GM12873 (cell line): ENCODE measurements at regions not wholly inside any gene's neighbourhood (a gene's known extent, or its start where the extent isn't known, plus 50 kb on each side); places are given as distances from the start of the nearest gene placed in this dataset.

Source experiments
- TF ChIP-seq, protein P1 (sequence below): IDR thresholded peaks from 2 replicates; pipeline ENCODE4 v1.5.1; 2012; ENCODE audit warnings: low read depth, mild to moderate bottlenecking, moderate library complexity, low read length, control low read depth; ENCODE audit not compliant: insufficient read depth; ENCODE audit errors: missing control alignments

DNA sequence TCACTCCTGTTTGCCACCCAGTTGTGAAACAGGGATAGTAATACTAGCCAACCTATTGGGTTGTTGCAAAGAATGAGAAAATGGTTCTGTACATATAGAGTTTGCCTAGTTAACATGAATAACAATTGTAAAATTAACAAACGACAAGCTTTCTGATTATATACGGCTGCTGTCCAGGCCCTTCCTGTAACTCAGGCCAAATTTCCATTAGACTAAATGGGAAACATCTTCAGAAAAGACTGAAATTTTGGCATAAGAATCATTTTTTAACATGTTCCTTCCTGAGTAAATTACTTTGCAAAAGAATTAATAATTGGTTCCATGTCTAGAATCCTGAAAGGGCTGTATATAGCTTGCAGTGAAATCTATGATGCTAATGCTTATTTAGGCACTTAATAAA is 117.7 kb upstream of the SATB2 start:
- TF ChIP-seq, protein P1, sequence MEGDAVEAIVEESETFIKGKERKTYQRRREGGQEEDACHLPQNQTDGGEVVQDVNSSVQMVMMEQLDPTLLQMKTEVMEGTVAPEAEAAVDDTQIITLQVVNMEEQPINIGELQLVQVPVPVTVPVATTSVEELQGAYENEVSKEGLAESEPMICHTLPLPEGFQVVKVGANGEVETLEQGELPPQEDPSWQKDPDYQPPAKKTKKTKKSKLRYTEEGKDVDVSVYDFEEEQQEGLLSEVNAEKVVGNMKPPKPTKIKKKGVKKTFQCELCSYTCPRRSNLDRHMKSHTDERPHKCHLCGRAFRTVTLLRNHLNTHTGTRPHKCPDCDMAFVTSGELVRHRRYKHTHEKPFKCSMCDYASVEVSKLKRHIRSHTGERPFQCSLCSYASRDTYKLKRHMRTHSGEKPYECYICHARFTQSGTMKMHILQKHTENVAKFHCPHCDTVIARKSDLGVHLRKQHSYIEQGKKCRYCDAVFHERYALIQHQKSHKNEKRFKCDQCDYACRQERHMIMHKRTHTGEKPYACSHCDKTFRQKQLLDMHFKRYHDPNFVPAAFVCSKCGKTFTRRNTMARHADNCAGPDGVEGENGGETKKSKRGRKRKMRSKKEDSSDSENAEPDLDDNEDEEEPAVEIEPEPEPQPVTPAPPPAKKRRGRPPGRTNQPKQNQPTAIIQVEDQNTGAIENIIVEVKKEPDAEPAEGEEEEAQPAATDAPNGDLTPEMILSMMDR: no peak

DNA sequence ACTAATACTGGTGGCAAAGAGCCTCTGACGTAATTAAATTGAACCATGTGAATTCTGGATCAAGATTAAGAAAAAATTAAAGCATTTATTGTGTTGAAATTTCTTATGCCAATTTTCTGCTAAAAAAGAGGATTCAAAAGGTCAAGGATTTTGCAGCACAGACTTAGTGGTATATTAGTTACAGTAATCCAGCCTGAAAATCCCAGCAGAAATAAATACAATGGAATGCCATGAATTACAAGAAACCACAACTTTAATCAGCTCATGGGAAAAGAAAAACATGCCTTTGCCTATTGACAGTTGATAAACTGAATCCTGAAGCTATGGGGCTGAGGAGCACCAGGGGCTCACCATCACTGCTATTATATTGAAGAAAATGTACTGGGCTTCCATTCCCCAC is 114.8 kb upstream of the SATB2 start:
- TF ChIP-seq, protein P1: no peak

DNA sequence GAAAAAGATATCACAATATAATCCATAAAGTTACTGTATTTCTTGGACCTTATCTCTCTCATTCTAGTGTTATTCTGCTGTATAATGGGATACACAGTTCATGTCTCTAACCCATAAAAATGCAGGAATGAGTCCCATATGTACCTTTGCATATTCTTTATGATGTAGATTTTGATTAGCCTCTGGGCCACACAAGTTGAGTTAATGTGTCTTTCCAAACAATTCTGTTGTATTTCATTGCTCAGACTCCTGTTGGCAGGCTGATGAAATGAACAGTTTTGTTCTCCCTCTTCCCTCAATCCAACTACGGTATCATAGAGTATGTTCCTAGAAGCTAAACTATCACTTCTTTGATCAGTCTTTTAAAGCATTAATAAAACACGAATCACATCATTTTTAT is 113.2 kb upstream of the SATB2 start:
- TF ChIP-seq, protein P1: no peak

DNA sequence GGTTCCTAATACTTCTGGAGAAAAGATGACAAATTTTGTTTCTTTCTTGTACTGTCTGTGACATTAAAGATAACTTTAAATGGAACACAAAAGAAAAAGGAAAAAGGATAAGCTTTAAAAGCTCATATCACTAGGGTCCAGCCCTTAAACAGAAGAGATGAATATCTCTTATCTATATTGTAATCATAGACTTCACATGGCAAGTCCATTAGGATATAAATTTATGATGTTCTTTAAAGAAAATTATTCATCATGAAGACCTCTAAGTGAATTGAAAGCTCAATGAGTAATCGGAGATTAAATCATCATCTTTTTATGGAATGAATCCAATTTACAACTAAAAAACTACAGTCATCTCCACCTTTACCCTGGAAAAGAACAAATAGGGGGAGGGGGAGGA is 111.6 kb upstream of the SATB2 start:
- TF ChIP-seq, protein P1: no peak

DNA sequence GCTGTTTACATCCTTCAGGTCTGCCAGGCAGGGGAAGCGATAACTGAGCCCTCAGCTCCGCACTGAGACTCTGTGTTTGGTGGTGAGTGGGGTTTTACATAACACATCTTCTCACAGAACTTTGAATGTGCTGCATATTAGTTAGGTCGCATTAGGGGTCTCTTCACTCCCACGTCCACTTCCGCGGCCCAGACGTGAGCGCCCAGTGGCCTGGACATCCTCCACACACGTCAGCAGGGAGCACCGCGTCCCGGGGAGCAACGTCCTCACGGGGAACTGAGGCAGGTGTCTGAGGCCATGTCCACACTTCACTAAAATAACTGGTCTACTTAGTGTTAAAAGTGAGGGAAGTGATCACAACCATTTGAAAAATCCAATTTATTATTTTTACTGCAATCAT is 100.4 kb upstream of the SATB2 start:
- TF ChIP-seq, protein P1: no peak

DNA sequence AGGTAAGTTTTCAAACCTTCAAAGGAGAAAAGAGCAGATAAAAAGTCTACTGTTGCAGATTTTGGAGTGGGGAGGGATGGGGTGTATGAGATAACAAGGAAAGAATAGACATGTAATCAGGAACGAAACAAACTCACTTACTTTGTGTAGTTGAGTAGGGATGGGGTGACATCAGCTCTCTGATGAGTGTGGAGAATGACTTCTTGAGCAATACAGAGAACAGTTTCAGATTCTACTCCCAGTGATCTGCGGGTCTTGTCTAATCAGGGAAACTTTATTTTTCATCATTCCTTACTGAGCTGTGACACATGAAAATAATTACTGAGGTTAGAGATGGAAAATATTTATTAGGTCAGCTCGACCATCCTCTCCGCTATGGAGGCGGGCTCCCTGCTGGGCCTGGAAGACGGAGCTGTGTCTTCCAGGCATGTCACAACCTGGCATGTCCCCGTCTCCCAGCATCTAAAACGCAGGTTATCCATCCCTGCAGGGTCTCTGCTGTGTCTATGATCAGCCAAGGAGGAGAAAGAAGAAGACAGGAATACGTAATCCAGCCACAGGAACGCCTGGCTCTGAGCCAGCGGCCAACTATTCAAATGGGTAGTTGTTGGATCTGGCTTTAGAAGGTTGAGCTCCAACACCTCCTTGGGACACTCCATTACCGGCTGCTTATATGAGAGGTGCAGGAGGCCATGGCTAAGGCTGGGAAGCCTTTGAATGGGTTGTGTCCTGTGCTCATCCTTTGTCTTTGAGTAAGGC is 99.0 kb upstream of the SATB2 start:
- TF ChIP-seq, protein P1: no peak

DNA sequence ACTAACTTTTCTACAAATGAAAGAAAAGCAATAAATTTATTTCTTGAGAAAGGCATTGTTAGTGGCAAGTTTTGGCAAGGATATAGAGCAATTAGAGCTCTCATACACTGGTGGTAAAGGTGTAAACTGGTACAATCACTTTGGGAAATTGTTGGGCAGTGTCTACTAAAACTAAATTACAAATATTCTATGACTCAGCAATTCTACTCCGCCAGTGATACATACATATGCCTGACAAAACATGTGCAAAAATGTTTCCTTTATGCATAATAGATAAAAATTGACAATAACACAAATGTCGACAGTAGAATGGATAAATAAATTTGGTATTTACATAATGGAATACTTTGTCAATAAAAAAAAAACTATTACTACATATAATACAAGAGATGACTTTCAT is 96.3 kb upstream of the SATB2 start:
- TF ChIP-seq, protein P1: no peak
